IPS-NIHi7 (cell line): ENCODE measurements at regions not wholly inside any gene's neighbourhood (a gene's known extent, or its start where the extent isn't known, plus 50 kb on each side); places are given as distances from the start of the nearest gene placed in this dataset.

ENCODE experiments used
- DNase-seq: peaks from one replicate; pipeline ENCODE4 v3.0.0; 2012; ENCODE audit warnings: mixed read lengths; ENCODE audit errors: extremely low spot score

DNA sequence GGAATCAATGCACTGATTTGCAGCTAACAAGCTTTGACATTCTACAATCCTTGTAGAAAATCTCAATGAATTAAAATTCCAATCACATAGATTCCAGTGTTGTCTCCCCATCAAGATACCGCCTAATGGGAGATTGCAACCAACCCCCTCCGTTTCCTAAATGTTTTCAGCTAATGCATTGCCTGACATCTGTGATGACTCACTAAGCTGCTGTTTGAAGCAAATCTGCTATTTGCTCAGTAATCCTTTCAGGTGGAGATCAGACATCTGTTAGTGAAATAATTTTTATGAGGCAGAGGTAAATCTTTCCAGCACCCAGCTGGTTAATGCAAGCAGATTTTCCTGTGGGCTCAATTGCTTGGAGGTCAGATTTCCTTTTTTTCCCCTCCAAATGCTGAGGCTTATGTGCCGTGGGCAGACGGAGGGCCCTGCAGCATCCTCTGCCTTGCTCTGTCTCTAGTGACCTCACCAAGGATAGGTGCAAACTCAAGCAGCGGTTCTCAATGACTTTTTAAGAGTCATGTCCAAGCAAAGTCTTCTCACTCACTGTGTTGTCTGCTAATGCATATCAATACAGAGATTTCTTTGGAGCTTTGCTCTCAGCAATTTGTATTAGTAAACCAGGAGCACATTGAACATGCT, 91.1 kb upstream of the RAB3GAP2 start:
- peak; percentile 34 for DNase-seq

DNA sequence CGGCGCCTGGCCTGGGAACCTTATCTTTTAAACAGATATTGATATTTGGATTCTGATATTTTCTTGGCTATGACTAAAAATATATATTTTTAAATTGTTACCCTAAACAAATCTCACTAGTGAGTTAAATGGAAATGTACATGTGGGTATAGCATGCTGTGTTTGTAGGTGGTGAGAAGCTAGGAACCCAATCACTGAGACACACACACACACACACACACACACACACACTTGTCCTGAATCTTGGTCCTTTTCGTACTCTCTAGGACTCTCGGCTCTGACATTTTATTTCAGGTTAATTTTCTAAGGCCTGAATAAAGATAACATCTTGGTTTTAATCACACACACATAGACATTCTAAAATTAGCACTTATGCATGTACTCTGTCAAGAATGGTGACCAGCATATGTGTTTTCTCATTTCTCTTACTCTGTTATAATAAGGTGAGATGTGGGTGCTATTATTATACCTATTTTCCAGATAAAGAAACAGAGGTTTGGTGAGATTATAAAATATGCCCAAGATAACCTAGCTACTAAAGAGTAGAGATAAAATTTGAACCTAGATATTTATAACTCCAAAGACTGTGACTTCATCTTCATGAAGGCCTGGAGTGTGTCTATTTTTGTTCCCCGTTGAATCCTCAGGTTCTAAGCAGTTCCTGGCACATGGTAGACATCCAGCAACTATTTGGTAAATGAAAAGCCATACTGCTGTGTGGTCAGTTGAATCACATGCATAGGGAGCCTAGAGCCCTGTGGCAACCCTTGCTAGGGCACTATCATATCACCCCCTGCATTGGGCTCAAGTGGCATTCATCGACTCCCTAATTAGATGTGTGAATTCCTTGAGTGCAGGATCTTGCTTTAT, 85.0 kb upstream of the RAB3GAP2 start:
- no peak for DNase-seq

DNA sequence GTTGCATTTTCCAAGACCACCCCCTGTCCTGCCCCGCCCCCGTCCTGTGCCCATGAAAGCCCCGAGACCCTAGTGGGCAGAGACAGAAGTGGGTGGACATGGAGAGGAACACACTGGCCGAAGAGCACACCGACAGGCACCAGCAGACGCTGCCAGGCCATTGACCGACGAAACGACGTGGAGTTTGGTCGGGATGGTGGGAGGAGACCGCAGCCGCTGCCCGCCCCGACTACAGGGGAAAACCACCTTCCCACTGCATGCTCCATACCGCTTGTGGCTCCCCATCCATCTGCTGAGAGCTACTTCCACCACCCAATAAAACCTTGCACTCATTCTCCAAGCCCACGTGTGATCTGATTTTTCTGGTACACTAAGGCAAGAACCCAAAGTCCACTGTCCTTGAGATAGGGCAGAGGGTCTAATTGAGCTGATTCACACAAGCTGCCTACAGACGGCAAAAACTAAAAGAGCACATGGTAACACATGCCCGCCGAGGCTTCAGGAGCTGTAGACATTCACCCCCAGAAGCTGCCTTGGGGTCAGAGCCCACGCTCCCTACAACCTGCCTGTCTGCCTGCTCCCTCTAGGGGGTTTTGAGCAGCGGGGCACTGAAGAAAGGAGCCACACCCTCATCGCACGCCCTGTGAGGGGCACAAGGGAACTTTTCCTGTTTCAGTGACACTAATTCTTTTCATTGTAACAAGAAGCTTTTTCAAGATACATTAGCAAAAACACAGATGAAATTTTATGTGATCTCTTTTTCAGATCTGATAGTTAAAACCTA, 81.2 kb upstream of the RAB3GAP2 start:
- DNase-seq = no peak

DNA sequence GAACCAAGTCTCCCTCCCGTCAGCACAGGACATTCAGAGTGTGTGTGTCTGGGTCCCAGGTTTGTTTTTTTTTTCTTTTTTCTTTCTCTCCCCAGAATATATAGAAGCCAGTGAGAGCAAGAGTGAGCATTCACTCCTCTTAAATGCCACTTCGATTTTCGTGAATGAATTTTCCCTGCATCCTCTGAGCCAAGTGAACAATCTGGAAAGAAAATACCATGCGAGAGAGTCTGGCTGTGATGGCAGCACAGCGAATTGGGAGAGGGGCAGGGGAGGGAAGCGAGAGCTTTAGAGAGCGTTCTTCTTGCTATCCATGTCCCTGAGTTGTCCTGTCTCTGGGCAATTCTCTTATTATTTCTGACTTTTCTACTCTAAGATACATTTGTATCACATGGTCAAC, 76.0 kb upstream of the RAB3GAP2 start:
- no peak for DNase-seq

DNA sequence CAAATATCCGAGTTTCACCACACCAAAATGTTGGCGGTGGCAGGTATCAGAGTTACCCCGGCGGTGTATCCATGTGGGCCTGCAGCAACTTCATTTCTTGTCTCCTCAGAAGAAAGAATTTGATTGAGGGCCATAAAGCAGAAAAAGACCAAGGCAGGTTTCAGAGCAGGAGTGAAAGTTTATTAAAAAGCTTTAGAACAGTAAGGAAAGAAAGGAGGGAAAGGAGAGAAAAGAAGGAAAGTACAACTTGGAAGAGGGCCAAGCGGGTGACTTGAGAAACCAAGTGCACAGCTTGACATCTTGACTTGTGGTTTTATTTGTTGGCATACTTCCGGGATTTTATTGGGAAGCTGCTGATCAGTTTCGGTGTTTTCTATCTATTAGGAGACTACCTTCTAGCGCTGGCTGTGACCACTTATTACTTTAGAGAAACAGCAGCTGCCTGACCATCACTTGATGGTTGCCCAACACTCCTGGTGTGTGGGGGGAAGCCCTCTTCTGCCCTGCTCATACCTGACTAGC, 75.5 kb upstream of the RAB3GAP2 start:
- no peak for DNase-seq

DNA sequence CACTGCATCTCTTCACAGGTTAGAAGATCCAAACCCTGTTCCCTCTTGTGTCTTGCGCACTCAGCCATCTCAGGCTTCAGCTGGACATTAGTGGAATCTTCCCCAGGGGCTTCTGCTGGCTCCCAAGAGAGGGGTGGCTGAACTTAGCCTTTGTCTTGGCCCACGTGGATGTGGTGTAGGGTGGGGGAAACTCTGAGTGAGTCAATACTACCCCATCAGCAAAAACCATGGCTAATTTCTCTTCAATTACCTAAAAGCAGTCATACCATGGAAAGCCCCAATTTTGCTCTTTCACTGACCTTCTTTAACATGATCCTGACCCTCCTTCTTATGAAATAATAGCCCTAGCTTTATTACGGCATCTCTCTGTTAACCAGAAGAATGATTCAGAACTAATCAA, 72.5 kb upstream of the RAB3GAP2 start:
- no peak for DNase-seq

DNA sequence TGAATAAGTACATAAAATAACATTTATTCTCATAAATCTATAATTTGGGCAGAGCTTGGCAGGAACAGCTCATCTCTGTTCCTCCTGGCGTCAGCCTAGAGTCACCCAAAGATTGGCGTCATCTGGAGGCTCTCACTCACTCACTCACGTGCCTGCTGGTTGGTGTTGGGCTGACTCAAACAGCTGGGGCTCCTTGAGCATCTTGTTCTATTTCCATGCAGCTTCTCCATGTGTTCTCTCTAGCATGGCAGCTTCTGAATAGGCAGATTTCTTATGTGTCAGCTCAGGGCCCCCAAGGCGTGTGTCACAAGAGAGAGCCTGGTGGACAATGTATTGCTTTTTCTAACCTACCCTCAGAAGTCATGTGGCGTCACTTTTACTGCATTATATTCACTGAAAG, 70.6 kb upstream of the RAB3GAP2 start:
- DNase-seq = no peak

DNA sequence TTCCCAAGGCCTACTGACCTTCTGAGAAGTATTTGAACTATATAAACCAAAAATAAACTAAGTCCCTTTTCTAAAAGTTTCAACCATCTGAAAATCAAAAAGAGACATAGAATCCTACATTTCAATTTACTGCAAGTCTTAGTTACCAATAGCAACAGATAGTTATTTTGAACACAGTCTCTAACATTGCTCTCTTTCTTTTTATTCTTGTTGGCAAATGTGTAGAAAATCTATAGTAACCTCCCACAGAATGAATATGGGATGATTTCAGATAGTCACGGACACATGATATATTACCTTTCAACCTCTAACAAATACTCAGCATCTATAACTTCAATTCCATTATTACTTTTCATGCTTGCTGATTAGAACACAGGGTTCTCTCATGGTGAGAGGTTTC, 68.9 kb upstream of the RAB3GAP2 start:
- no peak for DNase-seq

DNA sequence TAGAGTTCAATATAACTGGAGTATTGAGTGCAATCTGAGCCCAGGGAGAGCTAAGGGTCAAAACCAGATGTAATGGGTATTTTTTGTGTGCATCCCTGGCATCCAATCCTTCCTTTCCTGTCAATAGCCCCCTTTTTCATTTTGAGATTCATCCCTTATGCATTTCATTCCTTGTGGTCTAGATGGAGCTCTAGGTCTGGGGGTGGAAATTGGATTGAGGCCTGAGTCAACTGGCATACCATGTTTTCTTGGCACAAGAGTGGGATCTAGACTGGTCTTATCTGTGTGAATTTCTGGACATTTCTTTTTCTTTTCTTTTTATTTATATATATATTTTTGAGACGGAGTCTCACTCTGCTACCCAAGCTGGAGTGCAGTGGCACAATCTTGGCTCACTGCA, 67.3 kb upstream of the RAB3GAP2 start:
- DNase-seq = peak; percentile 20

DNA sequence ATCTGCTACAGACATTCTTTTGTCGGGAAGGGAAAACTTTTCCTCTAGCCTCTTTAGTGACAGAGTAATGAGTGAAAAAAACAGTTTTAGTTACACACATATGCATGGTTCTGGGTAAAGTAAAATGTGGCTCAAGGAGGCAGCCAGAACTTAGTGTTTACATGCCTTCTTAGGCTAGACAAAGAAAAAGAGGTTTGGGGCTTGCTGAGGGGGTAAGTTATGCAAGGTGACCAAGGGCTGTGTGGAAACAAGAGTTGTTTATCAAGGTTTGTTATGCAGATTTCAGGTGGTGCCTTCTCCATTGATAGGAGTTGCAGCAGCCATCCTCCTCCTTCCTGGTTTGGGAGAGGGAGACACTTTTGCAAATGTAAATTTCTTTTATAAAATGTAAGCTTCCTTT, 66.5 kb upstream of the RAB3GAP2 start:
- DNase-seq = peak; percentile 79

DNA sequence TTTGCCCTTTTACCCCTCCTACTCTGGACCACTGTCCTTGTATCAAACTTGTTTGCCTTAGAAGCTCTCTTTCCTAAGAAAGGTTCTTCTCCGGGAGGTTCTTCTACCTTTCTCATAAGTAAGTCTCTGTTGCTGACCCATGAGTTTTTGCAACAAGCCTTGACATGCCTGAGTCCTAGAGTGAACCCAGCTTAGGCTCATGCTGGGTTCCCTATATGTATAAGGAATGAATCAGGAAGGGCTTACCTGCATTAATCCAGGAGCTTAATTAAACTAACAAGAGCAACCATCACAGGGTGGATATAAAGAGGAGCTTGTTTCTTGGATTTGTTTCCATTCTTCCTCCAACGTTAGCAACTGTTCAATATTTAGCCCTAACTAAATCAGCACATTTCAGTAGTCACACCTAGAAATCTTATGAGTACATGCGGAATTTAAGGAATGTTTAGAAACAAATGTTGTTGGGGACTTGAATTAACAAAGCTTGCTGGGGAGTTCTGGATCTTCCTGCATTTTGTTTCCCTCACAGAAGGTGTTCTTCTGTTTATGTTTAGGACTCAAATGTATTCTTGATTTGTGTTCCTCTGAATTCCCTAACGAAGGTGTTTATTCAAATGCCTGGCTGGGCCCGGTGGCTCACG, 64.3 kb upstream of the RAB3GAP2 start:
- no peak for DNase-seq

DNA sequence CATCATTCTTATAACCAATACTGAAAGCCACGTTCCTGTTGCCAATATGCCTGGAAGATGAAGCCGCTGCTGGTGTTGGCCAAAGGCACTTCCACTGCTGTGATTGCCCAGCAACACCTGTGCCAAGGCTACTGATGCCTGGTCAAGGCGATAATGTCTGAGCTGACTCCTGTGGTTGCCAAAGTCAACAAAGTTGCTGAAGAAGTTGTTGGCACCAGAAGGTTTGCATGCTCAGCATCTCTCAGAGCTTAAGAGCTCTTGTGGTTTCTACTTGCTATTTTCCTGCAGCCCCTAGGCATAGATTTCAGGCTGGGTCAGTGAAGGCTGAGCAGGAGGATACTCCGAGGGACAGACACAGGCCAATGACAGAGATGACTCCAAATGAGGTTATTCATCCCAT, 63.4 kb upstream of the RAB3GAP2 start:
- DNase-seq = no peak

DNA sequence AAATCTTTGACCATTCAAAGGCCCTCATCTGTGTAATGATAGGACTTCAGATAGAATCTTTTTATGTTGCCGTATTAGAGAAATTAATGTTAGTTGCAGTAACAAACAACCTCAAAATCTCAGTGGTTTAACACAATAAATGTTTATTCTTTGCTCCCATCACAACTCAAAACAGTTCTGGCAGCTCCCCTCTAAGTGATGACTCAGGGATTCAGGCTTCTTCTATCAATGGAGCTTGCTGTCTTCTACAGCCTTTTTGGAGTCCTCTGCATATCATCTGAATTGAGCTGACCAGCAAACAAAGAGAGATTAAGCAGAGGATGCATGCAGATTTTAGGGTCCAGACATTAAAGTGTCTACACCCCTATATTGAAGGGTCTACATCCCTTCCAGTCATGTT, 59.1 kb upstream of the RAB3GAP2 start:
- DNase-seq = no peak

DNA sequence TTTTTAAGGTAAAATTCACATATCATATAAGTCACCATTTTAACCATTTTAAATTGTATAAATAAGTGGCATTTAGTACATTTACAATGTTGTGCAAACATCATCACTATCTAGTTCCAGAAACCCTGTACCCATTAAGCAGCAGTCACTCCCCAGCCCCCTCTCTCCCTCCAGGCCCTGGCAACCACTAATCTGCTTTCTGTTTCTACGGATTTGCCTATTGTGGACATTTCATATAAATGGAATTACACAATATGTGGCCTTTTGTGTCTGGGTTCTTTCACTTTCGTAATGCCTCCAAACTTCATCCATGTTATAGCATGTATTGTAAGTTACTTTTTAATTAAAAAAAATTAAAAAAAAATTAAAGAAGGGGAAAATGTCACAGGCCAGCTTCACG, 58.0 kb upstream of the RAB3GAP2 start:
- DNase-seq = no peak

DNA sequence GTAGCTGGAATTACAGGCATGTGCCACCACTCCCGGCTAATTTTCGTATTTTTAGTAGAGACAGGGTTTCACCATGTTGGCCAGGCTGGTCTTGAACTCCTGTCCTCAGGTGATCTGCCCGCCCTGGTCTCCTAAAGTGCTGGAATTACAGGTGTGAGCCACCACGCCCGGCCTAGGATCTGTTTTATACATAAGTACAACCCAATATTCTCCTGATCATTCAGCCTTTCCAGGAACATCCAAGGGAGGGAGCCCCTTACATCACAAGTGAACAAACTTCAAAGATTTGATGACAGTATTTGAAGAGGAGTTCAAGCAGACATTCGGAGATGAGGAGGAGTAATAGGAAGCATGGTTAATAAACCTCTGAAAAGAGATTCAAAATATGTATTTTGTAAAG, 54.9 kb upstream of the RAB3GAP2 start:
- DNase-seq = no peak

DNA sequence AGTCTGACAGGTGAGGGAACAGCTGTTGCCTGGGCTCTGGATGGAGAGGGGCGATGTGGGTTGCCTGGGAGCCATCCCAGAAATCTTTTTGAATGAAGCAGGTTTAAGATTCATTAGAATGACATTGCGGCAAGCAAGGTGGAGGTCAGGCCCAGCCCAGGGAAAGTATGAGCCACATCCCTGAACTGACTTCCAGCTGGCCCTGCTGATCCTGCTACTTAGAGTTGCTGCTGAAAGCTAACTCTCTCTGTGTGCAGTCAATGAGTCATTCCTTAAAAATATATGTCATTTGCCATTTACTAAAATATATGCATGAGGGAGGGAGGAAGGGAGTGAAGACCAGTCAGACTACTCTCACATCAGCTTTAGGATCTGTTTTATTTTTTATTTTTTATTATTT, 54.3 kb upstream of the RAB3GAP2 start:
- DNase-seq = no peak

DNA sequence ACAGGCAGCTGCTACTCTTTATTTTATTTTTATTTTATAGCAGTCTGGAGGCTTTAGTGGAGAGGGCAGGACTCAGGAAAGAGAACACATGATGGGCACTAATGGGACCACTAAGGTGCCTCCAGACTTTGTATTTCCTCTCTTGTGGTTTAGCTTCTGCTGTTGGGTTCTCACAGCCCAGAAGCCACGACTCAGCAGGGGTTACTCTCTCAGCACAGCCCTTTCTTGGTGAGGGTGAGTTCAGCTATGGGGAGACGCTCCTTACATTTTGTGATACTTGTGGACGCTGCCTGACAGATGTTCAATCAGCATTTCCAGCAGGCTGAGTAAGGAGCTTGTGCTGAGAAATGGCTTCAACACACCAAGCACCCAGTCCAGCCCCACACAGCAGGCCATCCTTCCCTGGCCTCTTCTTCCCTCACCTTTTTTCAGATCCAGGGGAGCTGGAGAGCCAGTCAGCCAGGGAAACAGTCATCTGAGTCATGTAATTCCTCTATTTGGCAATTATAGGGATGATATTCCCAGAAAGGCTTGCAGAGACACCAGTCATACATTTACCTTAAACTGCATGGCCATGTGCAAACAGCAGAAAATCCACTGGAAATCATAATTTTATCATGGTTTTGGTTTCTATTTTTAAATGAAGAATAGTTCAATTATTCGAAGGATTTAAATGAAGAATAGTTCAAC, 53.2 kb upstream of the RAB3GAP2 start:
- no peak for DNase-seq

DNA sequence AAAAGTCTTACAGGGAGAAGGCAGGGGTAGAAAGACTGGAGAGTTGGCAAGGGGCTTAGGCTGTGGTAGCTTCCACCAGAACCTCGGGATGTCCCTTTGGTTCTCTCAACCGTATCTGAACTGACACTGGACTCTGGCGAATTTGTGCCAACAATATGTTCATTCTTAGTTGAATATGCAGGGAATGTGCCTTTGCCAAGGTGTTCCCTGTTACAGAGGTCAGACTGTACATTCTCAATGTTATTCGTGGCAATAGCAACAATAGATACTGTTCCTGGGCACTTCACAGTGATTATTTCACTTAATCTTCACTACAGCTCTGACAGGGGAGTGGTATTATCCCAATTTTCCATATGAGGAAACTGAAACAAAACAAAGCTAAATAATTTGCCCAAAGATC, 51.5 kb upstream of the RAB3GAP2 start:
- DNase-seq = no peak

DNA sequence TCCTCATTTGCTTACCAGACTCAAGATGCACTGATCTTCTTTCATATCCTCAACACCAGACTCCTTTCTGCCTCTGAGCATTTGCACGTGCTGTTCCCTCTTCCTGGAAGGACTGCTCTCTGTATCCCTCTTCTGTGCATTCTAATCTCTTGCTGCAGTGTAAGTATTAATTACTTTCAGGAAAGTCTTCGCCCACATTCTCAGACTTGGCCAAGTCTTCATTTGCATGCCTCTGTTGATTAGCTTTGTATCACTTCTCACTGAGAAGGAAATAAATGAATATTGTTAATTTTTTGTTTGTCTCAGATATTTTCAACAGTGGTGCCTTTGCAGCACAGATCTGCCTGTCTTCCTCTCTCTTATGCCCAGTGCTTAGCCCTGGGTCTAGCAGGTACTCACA, 50.3 kb upstream of the RAB3GAP2 start:
- no peak for DNase-seq
